Cerebellar cortex (tissue), 1 donor: ENCODE measurements at regions not wholly inside any gene's neighbourhood (a gene's known extent, or its start where the extent isn't known, plus 50 kb on each side); places are given as distances from the start of the nearest gene placed in this dataset.

Experiments used
- DNase-seq: peaks from one replicate; pipeline ENCODE4 v3.0.0-alpha.2; 2015; ENCODE audit warnings: low spot score

DNA sequence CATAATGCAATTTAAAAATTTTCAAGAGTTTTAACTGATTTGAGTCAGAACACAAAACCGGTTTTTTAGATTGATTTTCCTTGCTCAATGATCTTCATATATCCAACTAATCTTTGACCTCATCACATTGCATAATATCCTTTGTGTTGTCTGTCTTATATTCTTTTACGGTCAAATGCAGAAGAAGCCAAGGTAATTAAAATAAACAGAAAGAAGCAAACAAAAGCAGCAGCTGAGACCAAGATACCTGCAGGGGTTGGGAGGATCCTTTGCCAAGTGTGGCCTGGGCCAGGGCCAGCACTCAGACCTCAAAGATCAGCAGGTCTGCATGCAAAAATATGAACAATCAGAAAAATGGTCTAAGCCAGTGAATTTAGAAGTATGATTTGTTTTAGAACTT, 428.9 kb upstream of the NETO1 start:
- DNase-seq = peak; percentile 2

DNA sequence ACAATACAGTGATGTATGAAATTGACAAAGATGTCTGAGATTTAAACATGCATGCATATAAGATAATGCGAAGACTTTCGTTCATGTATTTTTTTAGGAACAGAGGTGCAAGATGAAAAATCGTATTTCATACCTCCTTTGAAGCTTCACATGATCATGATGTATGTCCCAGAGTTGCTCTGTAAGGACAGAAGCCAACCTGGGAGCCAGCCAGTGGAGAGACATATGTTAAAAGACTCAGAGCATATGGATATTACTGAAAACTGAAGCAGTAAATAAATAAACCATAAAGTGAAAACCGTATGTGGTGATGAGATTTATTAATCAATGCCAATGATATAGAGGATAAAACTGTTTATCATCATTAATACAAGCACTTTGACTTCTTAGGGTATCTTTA, 424.4 kb upstream of the NETO1 start:
- no peak for DNase-seq

DNA sequence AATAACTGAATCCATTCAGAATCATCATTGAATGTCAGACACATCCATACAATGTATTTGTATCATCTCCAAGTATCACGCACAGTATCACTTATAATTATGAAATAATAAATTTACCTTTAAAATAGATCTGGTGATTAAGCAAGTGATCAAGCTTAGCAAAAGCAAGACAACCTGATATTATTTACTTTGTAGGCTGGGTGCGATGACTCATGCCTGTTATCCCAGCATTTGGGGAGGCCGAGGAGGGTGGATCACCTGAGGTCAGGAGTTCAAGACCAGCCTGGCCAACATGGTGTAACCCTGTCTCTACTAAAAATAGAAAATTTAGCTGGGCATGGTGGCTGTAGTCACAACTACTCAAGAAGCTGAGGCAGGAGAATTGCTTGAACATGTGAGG, 421.0 kb upstream of the NETO1 start:
- no peak for DNase-seq

DNA sequence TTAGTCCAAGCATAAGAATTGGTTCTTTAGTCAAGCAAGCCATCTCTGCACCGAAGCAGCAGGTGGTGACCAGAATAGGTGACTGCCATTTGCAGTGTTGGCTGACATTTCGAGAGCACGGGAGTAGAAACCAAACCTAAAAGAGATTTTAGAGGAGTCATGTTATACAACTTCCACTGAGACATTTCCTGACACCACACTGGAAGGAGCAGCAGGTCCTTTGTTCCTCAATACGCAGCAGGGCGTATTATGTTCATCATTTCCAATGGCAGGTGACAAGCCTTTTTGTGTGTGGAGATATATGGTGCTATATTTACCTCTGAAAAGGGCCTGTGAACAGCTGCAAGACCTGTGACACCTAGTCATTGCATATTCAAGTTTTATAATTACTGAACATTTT, 418.8 kb upstream of the NETO1 start:
- DNase-seq = no peak

DNA sequence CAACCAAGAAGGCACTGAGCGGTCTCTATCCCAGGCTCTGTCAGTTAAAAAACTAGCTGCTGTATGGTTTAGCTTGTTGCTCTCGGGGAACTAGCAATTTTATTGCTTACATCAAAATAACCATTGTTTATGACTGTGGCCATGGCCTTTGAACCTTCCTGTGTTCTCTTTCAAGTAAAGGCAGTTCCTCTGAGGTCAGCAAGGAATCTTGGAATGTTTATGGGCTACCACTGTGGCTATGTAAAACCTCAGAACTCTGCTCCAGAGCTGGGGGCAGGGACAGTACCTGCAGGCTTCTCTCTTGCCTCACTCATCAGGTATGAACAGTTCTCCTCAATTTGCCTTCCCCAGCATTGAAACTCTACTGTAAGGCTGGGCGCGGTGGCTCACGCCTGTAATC, 416.0 kb upstream of the NETO1 start:
- DNase-seq = no peak

DNA sequence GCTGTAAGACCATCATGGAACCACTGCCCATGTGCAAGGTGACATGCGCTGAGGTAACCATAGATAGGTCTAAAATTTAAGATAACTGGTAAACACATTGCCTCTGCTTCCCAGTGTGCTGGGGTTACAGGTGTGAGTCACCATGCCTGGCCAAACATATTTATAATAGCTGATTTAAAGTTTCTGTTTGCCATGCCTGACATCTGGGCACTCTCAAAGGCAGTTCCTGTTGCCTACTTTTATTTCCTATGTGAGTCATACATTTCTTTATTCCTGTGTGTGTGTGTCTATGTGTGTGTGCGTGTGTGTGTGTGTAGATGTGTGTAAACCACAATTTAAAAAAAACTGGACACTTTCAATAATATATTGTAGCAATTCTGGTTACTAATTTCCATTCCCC, 415.2 kb upstream of the NETO1 start:
- no peak for DNase-seq

DNA sequence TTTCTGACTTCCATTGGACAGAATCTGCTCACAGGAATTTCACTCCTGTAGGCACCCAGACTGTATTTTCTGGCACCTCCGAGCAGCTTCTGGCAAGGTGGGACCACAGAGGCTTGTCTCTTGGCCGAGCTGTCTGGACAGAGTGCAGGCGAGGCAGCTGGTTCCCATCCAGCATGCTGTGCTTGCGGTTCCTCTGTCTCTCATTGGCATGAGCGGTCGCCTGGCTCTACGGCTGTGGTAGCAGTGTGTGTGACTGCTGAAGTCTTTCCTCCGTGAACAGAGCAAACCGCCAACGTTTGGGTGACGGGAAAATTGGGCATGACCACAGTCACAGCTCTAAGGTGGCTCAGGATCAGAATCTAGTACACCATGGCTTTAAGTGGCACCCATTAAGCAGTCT, 411.7 kb upstream of the NETO1 start:
- DNase-seq = no peak

DNA sequence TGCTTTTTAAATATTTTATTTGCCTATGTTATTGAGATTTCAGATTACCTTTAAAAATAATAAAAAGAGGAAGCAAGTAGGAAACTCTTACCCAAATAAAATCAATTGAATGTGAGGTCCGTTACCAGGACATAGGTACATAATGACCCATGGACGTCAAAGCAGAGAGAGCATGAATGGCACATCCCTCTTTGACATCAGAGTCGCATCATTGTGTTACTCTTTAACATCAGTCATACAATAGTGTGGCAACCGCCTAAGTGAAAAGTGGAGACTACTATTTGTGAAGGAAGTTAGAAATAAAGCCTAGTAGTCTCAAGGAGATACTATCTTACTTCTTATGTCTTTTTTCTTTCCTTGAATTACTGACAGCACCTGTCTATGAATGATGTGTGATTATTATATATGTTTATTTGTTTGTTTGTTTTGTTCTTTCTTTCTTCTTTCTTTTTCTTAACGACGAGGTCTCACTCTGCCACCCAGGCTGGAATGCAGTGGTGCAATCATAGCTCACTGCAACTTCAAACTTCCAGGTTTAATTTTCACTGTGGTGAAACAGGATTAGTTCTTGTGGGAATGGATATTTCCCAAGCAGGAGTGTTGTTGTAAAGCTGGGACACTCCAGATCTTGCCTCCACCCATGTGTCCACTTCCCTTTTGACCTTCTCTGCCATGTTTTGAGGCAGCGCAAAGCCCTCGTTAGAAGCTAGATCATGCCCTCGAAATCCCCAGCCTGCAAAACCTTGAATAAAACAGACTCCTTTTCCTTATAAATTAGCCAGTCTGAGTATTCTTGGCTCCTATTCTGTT, 407.2 kb upstream of the NETO1 start:
- DNase-seq = no peak

DNA sequence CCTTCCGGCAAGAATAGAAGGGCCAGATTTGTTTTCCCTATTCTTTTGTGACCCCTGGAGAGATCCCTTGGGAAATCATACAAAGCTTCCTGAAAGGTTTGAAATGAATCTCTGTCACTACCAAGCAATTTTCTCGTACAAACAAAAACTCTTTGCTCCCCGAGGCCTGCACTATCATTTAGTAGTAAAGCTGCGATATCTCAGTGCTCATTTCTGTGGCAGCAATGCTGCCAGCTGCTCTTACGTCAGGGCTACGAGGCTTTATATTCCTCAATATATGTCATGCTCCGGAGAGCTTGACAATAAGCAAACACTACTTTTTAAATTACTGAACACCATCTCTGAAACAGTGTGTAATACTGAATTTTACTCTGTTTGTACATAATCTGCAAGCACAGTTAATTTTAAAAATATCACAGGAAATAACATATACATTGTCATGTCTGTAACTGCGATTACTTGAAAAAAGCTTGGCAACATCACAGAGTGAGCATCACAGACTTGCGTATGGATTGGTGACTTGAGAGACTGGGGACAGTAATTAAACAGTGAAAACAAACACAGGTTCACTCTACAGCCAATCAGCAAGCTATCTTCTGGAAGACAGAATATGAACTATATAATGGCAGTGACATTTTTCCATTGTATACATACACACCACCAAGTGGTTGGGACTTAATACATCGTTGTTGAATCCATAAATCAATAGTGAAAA, 403.3 kb upstream of the NETO1 start:
- no peak for DNase-seq

DNA sequence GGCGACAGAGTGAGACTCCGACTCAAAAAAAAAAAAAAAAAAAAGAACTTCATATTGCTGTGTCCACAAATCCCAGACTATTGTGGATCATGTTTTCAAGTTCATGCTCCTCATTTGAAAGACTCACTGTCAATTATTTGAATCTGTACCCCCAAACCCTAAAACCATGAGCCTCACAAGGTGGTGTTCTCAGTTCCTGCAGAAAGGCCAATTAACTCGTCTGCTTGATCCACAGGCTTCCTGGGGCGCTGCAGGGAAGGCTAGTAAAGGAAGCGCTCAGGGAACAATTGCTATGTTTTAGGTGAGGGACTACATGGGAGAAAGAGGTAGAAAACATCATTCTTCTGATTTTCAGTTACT, 396.8 kb upstream of the NETO1 start:
- no peak for DNase-seq

DNA sequence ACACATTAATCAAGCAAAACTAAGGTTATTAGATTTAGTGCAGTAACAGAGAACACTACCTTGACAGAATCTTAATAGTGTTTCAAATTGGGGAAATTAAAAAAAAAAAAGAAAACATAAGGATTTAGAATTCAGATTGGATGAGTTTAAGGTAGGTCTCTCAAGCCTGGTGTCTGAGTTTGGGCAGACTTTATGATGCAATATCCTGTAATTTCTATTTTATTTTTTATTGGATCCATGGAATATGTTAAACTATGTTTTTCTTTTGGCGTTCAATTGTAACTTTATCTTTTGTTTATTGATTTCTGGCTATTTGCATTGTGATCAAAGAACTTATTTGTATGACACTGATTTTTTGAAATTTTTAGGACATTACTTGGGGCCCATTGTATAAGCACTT, 394.1 kb upstream of the NETO1 start:
- no peak for DNase-seq

DNA sequence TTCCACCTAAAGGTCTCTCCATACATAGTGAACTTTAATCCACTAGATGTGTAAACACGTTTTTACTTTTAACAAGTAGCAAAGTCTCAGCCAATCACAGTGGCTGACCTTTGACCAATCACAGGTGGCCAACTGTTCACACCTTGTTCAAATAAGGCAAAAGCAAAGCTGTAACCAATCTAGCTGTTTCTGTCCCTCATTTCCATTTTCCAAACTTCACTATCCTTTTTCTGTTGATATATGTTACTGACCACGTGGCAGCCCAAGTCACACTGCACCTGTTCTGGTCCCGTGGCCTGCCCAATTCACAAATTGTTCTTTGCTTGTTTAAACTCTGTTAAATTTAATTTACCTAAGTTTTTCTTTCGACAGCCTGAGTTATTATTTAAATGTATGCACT, 393.5 kb upstream of the NETO1 start:
- DNase-seq = no peak

DNA sequence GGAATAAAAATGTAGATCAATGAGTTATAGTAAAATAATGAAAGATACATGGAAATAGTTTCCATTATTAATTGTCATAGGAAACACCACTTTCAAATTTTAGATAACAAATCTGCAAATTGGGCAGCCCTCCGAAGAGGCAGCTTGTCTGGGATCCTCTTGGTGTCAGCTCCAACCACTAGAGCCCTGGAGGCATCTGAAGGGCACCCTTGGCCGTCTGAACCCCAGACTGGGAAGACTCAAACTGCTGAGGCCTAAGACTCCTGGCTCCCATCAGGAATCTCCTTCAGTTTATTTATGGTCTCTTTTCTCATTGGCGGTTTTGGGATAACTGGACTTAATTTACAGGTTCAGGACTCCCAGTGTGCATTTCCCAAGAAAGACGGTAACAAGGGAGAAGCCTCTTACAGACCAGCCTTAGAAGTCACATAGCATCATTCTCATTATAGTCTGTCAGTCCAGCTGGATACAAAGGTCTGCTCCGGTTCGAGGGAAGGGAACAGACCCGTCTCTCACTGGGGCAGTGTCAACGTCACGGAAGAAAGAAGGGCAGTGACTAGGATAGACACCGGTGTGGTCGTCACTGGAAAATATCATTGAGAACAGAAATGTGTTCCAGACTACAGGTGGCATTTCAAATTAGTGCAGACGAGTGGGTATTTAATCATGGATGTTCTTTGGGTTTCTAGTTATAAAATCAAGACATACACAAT, 390.7 kb upstream of the NETO1 start:
- DNase-seq = no peak

DNA sequence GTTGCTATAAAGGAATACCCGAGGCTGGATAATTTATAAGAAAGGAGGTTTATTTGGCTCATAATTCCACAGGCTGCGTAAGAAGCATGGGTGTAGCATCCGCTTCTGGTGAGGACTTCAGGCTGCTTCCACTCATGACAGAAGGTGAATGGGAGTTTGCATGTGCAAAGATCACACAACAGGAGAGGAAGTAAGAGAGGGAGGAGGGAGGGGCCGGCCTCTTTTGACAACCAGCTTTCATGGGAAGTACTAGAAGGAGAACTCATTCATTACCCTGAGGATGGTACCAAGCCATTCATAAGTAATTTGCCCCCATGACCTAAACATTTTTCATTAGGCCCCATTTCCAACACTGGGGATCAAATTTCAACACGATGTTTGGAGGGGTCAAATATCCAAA, 386.8 kb upstream of the NETO1 start:
- no peak for DNase-seq

DNA sequence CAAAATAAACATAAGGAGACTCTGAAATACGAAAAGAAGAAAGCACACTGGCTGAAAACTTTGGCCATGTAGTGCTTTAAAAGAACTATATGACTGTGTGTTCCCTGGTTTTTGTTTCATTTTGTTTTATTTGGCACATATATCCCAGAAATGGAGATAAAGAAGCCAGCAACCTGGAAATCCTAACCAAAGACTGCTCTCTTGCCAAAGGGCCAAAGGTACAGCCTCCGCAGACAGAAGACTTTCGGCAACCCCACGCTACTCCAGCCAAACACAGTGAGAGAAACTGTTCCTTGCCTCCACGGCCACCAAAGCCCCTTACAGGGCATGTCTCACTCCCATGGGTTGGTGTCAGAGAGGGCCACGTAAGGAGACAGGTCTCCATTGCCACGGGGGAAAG, 381.2 kb upstream of the NETO1 start:
- no peak for DNase-seq

DNA sequence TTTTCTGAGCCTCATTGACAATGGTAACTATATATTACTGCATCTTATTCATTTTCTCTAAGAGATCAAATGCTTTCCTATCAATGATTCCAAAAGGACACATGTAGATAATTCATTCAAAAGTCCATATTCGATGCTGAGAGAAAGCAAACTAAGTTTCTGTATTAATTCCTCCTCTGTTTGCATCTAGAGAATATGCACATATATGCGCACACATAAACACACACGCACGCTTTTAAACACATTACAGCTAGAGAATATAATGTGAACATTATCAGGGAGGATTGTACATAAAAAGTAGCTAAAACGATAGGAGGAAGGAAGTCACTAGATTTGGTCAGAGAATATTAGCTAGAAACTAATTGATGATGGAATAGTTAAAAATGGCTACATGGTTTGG, 379.0 kb upstream of the NETO1 start:
- DNase-seq = no peak

DNA sequence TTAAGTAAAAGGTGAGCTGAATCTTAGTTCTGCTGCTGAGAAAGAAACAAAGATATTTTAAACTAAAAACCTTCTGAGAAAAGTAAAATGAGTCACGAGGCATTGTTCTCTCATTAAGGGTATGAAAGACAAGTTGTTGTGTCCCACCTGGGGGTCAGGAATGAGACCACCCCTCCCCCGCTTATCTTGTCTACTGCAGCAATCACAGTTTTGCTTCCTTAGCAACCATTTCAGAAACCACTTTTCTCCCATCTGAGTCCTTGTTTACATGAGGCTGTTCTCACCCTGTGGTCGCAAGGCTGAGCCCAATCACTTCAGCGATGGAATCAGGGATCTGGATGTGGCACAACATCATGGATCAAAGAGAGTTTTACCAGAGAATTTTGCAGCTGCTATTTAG, 377.6 kb upstream of the NETO1 start:
- DNase-seq = no peak

DNA sequence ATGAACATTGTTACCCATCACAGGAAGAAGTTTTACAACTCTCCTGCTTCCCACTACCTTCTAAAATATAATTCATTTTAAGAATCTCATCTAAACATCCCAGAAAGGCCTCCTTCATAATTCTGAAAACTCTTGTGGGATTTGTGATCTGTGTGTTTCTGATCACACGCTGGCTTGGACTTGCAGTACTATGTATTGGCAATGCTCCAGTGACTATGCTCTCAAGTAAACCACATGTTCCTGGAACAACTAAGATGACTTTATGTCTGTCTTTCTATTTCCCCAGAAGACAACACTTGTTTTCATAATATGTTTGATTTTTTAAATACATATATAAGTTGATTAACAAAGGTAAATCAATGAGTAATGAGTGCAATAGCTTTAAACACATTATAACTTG, 376.6 kb upstream of the NETO1 start:
- no peak for DNase-seq

DNA sequence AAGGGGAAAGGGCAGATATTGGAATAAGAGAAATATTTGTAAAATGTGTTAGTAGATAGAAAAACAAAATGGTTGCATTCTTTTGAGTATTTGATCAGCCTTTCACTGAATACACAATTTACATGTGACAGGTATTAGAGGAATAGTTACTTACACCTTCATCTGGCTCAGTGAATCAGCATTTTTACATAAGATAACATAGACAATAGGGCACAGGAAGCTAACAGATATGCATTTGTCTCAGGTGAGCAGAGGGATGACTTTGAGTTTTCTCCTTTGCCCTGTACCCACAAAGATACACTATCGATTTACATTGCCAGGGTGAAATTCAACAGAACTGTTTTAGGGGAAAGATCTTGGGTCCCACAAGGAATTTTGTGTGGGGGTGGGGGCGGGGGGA, 373.1 kb upstream of the NETO1 start:
- no peak for DNase-seq

DNA sequence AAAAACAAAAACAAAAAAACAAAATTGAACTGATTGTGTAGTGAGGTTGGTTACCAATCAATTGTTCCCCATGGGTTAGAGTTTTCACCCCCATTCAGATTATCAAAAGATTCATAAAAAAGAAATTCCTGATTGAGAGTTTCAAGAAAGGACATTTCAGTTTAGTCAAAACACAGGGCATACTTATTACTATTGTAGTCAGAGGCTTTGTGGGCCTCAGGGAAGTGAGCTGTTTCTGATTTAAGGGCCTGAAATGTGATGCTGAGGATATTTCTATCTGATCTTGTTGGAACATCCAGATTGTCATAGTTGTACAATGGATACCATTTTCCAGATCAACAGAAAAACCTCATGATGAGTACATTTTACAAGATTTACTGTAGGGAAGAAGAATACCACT, 368.1 kb upstream of the NETO1 start:
- DNase-seq = no peak

DNA sequence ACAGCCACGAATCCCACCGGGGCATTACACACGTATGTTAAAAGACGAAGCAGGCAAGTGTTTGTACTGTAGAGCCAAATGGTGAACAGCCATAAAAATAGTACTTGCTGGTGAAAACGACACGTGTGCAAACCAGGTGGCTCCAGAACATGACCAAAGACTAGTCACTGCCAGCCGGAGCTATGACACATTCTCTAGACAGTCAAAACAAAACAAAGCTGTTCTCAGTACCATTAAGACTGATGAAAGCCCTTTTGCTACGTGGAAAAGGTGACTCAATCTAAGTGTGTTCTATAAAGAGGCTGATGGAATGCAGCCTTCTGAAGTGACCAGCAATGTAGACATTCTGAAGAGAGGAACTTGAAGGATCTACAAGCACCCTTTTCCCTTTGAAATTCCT, 367.7 kb upstream of the NETO1 start:
- no peak for DNase-seq

DNA sequence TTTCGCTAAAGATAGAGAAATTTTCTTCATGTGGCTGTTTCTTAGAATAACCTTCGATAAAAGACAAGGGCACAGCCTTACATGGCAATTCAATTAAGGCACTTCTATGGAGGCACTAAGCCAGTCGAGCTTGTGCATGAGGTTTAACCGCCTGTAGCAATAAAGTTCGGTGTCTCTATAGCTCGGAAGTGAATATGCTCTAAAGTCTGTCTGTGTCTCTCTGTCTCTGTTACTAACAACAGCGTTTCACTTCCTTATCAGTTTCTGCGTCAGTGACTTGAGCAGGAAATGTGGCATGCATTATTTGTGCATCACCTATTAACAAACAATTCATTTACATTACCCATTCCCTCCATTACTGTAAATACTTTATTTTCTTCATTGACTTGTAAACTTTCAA, 365.1 kb upstream of the NETO1 start:
- DNase-seq = no peak

DNA sequence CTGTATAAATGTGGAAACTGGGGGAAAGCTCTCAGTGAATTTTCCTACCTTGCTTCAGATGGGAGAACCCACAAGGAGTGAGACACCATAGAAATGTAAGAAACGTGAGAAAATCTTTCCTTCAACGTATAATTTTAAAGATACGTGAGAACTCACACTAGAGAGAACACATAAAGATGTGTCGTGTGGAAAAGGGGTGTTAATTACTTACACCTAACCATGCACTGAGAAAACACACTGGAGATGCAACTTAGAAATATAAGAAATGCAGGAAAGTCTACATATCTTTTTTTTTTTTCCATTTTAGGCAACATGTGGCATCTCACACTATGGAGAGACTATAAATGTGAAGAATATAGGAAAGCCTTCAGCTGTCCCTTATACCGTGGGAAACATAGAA, 352.9 kb upstream of the NETO1 start:
- no peak for DNase-seq
